ENCODE measurements at regions not wholly inside any gene's neighbourhood (a gene's known extent, or its start where the extent isn't known, plus 50 kb on each side); places are given as distances from the start of the nearest gene placed in this dataset.

- in situ Hi-C loops (cut with HindIII; ENCODE audit: low sequenced_read_pairs), result no loop called here
- DNase-seq (ENCODE audit: low spot score), result no peak
These were observed 89.0 kb upstream of the SCOC start for GRCh38 chr4:140284456-140284855.

- in situ Hi-C loops (cut with HindIII; ENCODE audit: low sequenced_read_pairs), result no loop called here
- no peak for DNase-seq (ENCODE audit: low spot score)
These were observed 91.5 kb upstream of the SCOC start for GRCh38 chr4:140281828-140282552.

- in situ Hi-C loops (cut with HindIII; ENCODE audit: low sequenced_read_pairs), result no loop called here
- DNase-seq (ENCODE audit: low spot score), result no peak
These were observed 95.9 kb upstream of the SCOC start for GRCh38 chr4:140277576-140277975.

- DNase-seq (ENCODE audit: low spot score), result no peak
- in situ Hi-C loops (cut with HindIII; ENCODE audit: low sequenced_read_pairs), result no loop called here
These were observed 101.9 kb upstream of the SCOC start for GRCh38 chr4:140271553-140271952.

GRCh38 chr4:140269369-140269768 lies 104.1 kb upstream of the SCOC start:
- in situ Hi-C loops (cut with HindIII; ENCODE audit: low sequenced_read_pairs), result no loop called here
- no peak for DNase-seq (ENCODE audit: low spot score)

- DNase-seq (ENCODE audit: low spot score), result no peak
- in situ Hi-C loops (cut with HindIII; ENCODE audit: low sequenced_read_pairs), result no loop called here
These were observed 105.1 kb upstream of the SCOC start for GRCh38 chr4:140268186-140268841.

- DNase-seq (ENCODE audit: low spot score), result no peak
- in situ Hi-C loops (cut with HindIII; ENCODE audit: low sequenced_read_pairs), result no loop called here
These were observed 105.9 kb upstream of the SCOC start for GRCh38 chr4:140267576-140267975.

GRCh38 chr4:140266958-140267568 lies 106.4 kb upstream of the SCOC start:
- DNase-seq (ENCODE audit: low spot score), result no peak
- in situ Hi-C loops (cut with HindIII; ENCODE audit: low sequenced_read_pairs), result no loop called here

GRCh38 chr4:140260227-140260626 lies 106.2 kb upstream of the MAML3 start:
- no peak for DNase-seq (ENCODE audit: low spot score)
- in situ Hi-C loops (cut with HindIII; ENCODE audit: low sequenced_read_pairs), result no loop called here

- in situ Hi-C loops (cut with HindIII; ENCODE audit: low sequenced_read_pairs), result no loop called here
These were observed 104.5 kb upstream of the MAML3 start for GRCh38 chr4:140258476-140258875.

GRCh38 chr4:140257461-140258305 lies 103.7 kb upstream of the MAML3 start:
- peak; percentile 14 for DNase-seq (ENCODE audit: low spot score)
- in situ Hi-C loops (cut with HindIII; ENCODE audit: low sequenced_read_pairs), result no loop called here

More at GRCh38 chr4:140258476-140258875, 104.5 kb upstream of the MAML3 start:
- DNase-seq (ENCODE audit: low spot score), result no peak

- in situ Hi-C loops (cut with HindIII; ENCODE audit: low sequenced_read_pairs), result no loop called here
- DNase-seq (ENCODE audit: low spot score), result no peak
These were observed 103.0 kb upstream of the MAML3 start for GRCh38 chr4:140256941-140257340.

GRCh38 chr4:140256335-140256734 lies 102.4 kb upstream of the MAML3 start:
- no peak for DNase-seq (ENCODE audit: low spot score)

GRCh38 chr4:140255927-140256326 lies 101.9 kb upstream of the MAML3 start:
- in situ Hi-C loops (cut with HindIII; ENCODE audit: low sequenced_read_pairs), result no loop called here
- no peak for DNase-seq (ENCODE audit: low spot score)

More at GRCh38 chr4:140256335-140256734, 102.4 kb upstream of the MAML3 start:
- in situ Hi-C loops (cut with HindIII; ENCODE audit: low sequenced_read_pairs), result no loop called here

GRCh38 chr4:140255467-140255866 lies 101.5 kb upstream of the MAML3 start:
- in situ Hi-C loops (cut with HindIII; ENCODE audit: low sequenced_read_pairs), result no loop called here
- DNase-seq (ENCODE audit: low spot score), result no peak

GRCh38 chr4:140254651-140255299 lies 100.8 kb upstream of the MAML3 start:
- in situ Hi-C loops (cut with HindIII; ENCODE audit: low sequenced_read_pairs), result no loop called here
- DNase-seq (ENCODE audit: low spot score), result no peak

- in situ Hi-C loops (cut with HindIII; ENCODE audit: low sequenced_read_pairs), result no loop called here
- DNase-seq (ENCODE audit: low spot score), result no peak
These were observed 99.6 kb upstream of the MAML3 start for GRCh38 chr4:140253556-140254027.

GRCh38 chr4:140252742-140253555 lies 99.0 kb upstream of the MAML3 start:
- DNase-seq (ENCODE audit: low spot score), result peak; percentile 79
- in situ Hi-C loops (cut with HindIII; ENCODE audit: low sequenced_read_pairs), result no loop called here

Measured in G401 (cell line).